WERI-Rb-1 (cell line): ENCODE measurements at regions not wholly inside any gene's neighbourhood (a gene's known extent, or its start where the extent isn't known, plus 50 kb on each side); places are given as distances from the start of the nearest gene placed in this dataset.

ENCODE experiments used
- DNase-seq: peaks from one replicate; pipeline ENCODE4 v3.0.0-alpha.2; 2020
- H3K27ac ChIP-seq: fragments of 250-450 bp; sonication (Bioruptor Pico); 2 replicates; pipeline ENCODE4 v1.5.1; 2020; ENCODE audit warnings: mild to moderate bottlenecking, moderate library complexity
- H3K27me3 ChIP-seq: fragments of 250-450 bp; sonication (Bioruptor Pico); 2 replicates; pipeline ENCODE4 v1.5.1; 2021; ENCODE audit warnings: mild to moderate bottlenecking, low read depth, moderate library complexity; ENCODE audit not compliant: insufficient read depth, severe bottlenecking
- H3K36me3 ChIP-seq: fragments of 250-450 bp; sonication (Bioruptor Pico); 2 replicates; pipeline ENCODE4 v1.5.1; 2020; ENCODE audit warnings: mild to moderate bottlenecking, moderate library complexity
- H3K4me3 ChIP-seq: 2 replicates; pipeline ENCODE4 v1.5.1; 2011; ENCODE audit warnings: low read depth, mild to moderate bottlenecking, control low read depth, low read length
- H3K9me3 ChIP-seq: fragments of 250-450 bp; sonication (Bioruptor Pico); 2 replicates; pipeline ENCODE4 v1.5.1; 2021; ENCODE audit warnings: mild to moderate bottlenecking, moderate library complexity; ENCODE audit not compliant: severe bottlenecking
- TF ChIP-seq, protein P1 (sequence below): IDR thresholded peaks from 2 replicates; pipeline ENCODE4 v1.5.1; 2011; ENCODE audit warnings: low read depth, mild to moderate bottlenecking, control low read depth, inconsistent platforms, low read length

DNA sequence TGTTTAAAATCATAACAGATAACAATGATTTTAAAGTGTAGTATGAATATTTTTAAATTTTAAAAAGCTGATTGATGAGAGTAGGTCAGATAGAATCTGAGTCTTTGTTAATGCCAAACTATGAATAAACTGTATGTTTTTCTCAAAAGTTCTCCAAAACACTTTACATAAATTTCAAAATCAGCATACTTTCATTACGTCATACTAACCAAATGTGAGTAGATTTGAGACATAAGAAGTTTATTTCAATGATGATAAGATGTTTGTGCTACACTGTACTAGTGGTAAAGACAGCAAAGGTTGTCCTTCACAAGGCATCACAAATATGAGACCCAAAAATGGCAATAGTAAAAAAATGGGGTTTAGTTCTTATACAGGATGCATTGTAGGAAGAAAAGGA, 1342.9 kb downstream of the SI start:
- H3K9me3 ChIP-seq = no peaks in the 10 kb centered on the region
- TF ChIP-seq, protein P1, sequence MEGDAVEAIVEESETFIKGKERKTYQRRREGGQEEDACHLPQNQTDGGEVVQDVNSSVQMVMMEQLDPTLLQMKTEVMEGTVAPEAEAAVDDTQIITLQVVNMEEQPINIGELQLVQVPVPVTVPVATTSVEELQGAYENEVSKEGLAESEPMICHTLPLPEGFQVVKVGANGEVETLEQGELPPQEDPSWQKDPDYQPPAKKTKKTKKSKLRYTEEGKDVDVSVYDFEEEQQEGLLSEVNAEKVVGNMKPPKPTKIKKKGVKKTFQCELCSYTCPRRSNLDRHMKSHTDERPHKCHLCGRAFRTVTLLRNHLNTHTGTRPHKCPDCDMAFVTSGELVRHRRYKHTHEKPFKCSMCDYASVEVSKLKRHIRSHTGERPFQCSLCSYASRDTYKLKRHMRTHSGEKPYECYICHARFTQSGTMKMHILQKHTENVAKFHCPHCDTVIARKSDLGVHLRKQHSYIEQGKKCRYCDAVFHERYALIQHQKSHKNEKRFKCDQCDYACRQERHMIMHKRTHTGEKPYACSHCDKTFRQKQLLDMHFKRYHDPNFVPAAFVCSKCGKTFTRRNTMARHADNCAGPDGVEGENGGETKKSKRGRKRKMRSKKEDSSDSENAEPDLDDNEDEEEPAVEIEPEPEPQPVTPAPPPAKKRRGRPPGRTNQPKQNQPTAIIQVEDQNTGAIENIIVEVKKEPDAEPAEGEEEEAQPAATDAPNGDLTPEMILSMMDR = no peak
- H3K4me3 ChIP-seq = no peak overlapping the region
- no peak overlapping the region for H3K27ac ChIP-seq
- DNase-seq = no peak
- H3K36me3 ChIP-seq = no peaks in the 10 kb centered on the region
- H3K27me3 ChIP-seq = no peaks in the 10 kb centered on the region

DNA sequence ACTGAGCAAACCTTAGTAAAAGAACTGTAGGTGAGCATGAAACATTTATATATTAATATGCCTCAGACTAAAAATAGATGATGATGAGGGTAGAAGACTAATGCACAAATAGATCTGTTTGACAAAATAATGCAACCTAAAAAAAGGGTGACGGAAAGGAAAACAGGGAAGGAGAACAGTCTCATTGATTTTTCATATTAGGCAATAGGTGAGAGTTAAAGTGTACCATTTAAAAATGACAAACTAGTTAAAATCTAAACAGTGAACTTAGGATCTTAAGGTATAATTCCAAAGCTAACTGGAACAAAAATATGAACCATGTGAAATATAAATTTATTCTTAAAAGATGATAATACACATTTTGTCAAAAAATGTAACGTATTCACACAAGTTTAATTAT, 1347.6 kb downstream of the SI start:
- Histone ChIP-seq H3K27ac (no peak overlapping the region), H3K9me3 (no peaks in the 10 kb centered on the region), H3K27me3 (no peaks in the 10 kb centered on the region), H3K4me3 (no peak overlapping the region), H3K36me3 (no peaks in the 10 kb centered on the region)
- TF ChIP-seq, protein P1 = no peak
- no peak for DNase-seq

DNA sequence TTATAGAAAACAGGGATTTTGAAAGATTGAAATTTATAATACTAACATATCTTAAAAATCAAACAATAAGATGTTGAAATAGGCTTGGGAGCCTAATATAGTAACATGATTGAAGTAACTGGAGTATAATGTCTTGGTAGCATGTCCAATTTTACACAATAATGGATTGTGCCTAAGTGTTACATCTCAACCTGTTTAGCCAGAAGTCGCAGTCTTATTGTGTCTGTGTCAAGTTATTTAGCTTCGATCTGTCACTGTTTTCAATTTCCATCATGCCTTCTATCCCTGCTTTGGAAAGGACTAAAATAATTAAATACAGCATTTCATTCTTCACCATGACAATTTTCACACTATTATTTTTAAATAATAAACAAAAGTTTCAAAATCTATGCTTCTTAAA, 1352.2 kb downstream of the SI start:
- Histone ChIP-seq H3K27ac (no peak overlapping the region), H3K4me3 (no peak overlapping the region), H3K36me3 (no peaks in the 10 kb centered on the region), H3K9me3 (no peaks in the 10 kb centered on the region), H3K27me3 (no peaks in the 10 kb centered on the region)
- DNase-seq = no peak
- TF ChIP-seq, protein P1 = no peak

DNA sequence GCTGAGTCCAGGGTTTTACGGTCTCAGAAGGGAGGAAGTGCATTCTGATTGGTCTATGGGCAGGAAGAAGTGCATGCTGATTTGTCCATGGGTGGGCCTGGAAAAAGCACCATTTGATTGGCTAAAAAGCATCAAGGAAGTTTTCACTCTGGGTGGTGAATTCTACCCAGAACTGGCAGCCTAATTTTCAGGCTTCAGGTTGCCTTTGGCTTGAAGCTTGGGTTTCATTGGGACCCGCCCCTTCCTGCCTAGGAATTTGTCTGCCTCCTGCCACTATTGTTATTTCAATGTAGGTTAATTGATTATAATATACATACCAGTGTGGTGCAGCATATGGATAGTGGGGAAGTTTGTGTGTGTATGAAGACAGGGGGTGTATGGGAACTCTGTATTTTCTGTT, 1355.9 kb downstream of the SI start:
- Histone ChIP-seq H3K9me3 (no peaks in the 10 kb centered on the region), H3K4me3 (no peak overlapping the region), H3K27me3 (no peaks in the 10 kb centered on the region), H3K27ac (no peak overlapping the region), H3K36me3 (no peaks in the 10 kb centered on the region)
- no peak for DNase-seq
- TF ChIP-seq, protein P1 = no peak

DNA sequence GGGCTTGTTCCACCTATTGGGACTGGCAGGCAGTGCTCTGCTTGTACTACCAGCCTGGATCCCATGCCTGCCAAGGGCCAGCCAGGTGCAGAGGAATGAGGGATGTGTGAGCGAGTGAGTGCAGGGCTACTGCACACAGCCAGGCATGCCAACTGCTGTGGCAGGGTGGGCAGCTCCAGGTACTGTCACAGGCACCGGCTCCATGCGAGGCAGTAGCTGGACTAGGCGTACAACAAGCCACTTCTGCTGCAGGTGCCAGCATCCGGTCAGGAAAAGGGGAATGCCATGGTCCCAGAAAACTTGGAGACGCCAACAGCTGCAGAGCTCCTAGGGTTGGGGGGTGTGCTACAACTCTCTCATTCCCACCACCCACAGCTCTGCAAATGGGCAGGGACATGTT, 1356.7 kb downstream of the SI start:
- TF ChIP-seq, protein P1 = no peak
- H3K27ac ChIP-seq = no peak overlapping the region
- no peak overlapping the region for H3K4me3 ChIP-seq
- H3K9me3 ChIP-seq = no peaks in the 10 kb centered on the region
- no peaks in the 10 kb centered on the region for H3K27me3 ChIP-seq
- DNase-seq = no peak
- no peaks in the 10 kb centered on the region for H3K36me3 ChIP-seq

DNA sequence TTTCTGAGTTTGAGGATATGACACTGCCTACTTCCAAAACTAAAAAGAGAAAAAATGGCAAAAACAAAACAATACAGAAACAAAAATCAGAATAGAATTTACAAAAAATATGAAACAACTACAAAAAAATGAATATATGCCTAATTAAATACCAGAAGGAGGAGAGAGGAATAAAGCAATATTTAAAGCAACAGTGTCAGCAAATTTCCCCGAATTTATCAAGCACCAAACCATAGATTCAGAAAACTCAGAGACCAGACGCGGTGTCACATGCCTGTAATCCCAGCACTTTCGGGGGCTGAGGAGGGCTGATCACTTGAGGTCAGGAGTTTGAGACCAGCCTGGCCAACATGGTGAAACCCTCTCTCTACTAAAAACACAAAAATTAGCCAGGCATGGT, 1360.9 kb downstream of the SI start:
- Histone ChIP-seq H3K27ac (no peak overlapping the region), H3K4me3 (no peak overlapping the region)

More for the DNA sequence above, 1360.9 kb downstream of the SI start:
- no peaks in the 10 kb centered on the region for H3K27me3 ChIP-seq
- TF ChIP-seq, protein P1 = no peak
- no peaks in the 10 kb centered on the region for H3K9me3 ChIP-seq
- no peak for DNase-seq
- H3K36me3 ChIP-seq = no peaks in the 10 kb centered on the region
